ENCODE measurements at regions not wholly inside any gene's neighbourhood (a gene's known extent, or its start where the extent isn't known, plus 50 kb on each side); places are given as distances from the start of the nearest gene placed in this dataset.

DNA sequence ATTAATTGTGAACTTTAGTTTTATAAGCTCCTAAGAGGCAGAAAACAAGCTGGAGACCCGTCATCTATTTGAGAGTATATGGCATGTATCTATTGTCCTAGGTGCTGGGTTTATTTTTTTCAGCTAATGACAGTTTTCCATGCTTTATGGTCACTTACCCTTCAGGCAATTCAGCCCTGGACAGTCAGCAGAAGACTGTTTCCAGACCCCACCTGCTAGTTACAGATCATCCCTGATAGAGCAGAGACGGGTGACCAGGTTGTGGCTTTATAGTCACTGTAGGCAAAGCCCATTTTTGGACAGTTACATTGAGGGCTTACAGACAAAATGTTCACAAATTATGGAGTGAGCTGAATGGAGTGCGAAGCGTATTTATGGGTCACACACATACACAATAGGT is 1227.5 kb downstream of the FOXD4L5 start:
- TF ChIP-seq POLR2AphosphoS5 (IDR thresholded peaks at IDR 0.05; ENCODE audit: low read depth, low read length) (no peak), SIN3A (IDR thresholded peaks at IDR 0.05; ENCODE audit: borderline replicate concordance, insufficient read depth, low read depth, low read length) (no peak)
- TF ChIP-seq, protein P1, sequence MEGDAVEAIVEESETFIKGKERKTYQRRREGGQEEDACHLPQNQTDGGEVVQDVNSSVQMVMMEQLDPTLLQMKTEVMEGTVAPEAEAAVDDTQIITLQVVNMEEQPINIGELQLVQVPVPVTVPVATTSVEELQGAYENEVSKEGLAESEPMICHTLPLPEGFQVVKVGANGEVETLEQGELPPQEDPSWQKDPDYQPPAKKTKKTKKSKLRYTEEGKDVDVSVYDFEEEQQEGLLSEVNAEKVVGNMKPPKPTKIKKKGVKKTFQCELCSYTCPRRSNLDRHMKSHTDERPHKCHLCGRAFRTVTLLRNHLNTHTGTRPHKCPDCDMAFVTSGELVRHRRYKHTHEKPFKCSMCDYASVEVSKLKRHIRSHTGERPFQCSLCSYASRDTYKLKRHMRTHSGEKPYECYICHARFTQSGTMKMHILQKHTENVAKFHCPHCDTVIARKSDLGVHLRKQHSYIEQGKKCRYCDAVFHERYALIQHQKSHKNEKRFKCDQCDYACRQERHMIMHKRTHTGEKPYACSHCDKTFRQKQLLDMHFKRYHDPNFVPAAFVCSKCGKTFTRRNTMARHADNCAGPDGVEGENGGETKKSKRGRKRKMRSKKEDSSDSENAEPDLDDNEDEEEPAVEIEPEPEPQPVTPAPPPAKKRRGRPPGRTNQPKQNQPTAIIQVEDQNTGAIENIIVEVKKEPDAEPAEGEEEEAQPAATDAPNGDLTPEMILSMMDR (IDR thresholded peaks at IDR 0.05): no peak
- TF ChIP-seq, protein P2, sequence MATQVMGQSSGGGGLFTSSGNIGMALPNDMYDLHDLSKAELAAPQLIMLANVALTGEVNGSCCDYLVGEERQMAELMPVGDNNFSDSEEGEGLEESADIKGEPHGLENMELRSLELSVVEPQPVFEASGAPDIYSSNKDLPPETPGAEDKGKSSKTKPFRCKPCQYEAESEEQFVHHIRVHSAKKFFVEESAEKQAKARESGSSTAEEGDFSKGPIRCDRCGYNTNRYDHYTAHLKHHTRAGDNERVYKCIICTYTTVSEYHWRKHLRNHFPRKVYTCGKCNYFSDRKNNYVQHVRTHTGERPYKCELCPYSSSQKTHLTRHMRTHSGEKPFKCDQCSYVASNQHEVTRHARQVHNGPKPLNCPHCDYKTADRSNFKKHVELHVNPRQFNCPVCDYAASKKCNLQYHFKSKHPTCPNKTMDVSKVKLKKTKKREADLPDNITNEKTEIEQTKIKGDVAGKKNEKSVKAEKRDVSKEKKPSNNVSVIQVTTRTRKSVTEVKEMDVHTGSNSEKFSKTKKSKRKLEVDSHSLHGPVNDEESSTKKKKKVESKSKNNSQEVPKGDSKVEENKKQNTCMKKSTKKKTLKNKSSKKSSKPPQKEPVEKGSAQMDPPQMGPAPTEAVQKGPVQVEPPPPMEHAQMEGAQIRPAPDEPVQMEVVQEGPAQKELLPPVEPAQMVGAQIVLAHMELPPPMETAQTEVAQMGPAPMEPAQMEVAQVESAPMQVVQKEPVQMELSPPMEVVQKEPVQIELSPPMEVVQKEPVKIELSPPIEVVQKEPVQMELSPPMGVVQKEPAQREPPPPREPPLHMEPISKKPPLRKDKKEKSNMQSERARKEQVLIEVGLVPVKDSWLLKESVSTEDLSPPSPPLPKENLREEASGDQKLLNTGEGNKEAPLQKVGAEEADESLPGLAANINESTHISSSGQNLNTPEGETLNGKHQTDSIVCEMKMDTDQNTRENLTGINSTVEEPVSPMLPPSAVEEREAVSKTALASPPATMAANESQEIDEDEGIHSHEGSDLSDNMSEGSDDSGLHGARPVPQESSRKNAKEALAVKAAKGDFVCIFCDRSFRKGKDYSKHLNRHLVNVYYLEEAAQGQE (IDR thresholded peaks at IDR 0.05; ENCODE audit: insufficient read depth in 1 of 2, low read depth in 2 of 2, low read length in 1 of 2): no peak
